AG04450 (cell line): ENCODE measurements at regions not wholly inside any gene's neighbourhood (a gene's known extent, or its start where the extent isn't known, plus 50 kb on each side); places are given as distances from the start of the nearest gene placed in this dataset.

Source experiments
- CTCF ChIA-PET: fragments of 300-600, 350-600 bp; formaldehyde crosslinking; extraction: SDS; loops from one replicate; lab custom pipeline; 2022; ENCODE audit warnings: antibody characterized with exemption, inconsistent platforms; lab: Charles Lee
- POLR2A ChIA-PET: fragments of 350-600 bp; formaldehyde crosslinking; extraction: SDS; loops from one replicate; lab custom pipeline; 2021; ENCODE audit warnings: antibody characterized with exemption, inconsistent platforms; lab: Yijun Ruan, JAX
- DNase-seq: peaks from one replicate; pipeline ENCODE4 v3.0.0-alpha.2; 2011; ENCODE audit warnings: low read depth, low spot score
- H3K27ac ChIP-seq: one replicate; pipeline ENCODE4 v1.5.1; 2012; ENCODE audit warnings: low read depth, low read length, control low read depth
- H3K27me3 ChIP-seq: one replicate; pipeline ENCODE4 v1.6.0; 2012; ENCODE audit warnings: low read length; ENCODE audit not compliant: control insufficient read depth, insufficient read depth
- H3K4me3 ChIP-seq: 2 replicates; pipeline ENCODE4 v1.5.1; 2011; ENCODE audit warnings: mild to moderate bottlenecking, low read depth, low read length, control low read depth
- H3K9me3 ChIP-seq: 2 replicates; pipeline ENCODE4 v1.5.1; 2012; ENCODE audit warnings: low read length; ENCODE audit not compliant: control insufficient read depth, insufficient read depth
- TF ChIP-seq, protein P1 (sequence below): IDR thresholded peaks from 2 replicates; pipeline ENCODE4 v1.5.1; 2011; ENCODE audit warnings: low read depth, low read length, control low read depth, inconsistent platforms

DNA sequence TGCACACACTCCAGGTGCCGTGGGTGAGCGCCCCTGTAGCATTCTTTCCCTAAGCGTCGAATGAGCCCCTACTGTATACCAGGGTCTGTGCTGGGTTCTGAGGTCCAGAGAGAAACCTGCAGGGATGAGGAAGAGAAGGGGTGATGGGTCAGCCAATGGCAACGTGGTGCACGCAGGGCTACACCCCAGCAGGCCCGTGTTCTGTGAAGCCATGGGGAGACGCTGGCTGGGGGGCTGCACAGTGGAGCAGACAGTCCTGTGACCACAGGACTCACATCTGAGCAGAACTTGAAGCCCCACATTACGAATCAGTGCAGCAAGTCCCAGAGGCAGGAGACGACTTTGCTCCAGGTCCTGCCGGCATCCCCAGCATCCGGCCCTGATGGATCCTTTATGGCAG is 1481.4 kb downstream of the BRD1 start:
- H3K4me3 ChIP-seq, result no peak overlapping the region
- H3K9me3 ChIP-seq, result peaks cover 73% of the 10 kb centered on the region
- CTCF ChIA-PET, result no interaction called here
- H3K27ac ChIP-seq, result no peak overlapping the region
- no peak for DNase-seq
- POLR2A ChIA-PET, result no interaction called here
- no peaks in the 10 kb centered on the region for H3K27me3 ChIP-seq
- TF ChIP-seq, protein P1, sequence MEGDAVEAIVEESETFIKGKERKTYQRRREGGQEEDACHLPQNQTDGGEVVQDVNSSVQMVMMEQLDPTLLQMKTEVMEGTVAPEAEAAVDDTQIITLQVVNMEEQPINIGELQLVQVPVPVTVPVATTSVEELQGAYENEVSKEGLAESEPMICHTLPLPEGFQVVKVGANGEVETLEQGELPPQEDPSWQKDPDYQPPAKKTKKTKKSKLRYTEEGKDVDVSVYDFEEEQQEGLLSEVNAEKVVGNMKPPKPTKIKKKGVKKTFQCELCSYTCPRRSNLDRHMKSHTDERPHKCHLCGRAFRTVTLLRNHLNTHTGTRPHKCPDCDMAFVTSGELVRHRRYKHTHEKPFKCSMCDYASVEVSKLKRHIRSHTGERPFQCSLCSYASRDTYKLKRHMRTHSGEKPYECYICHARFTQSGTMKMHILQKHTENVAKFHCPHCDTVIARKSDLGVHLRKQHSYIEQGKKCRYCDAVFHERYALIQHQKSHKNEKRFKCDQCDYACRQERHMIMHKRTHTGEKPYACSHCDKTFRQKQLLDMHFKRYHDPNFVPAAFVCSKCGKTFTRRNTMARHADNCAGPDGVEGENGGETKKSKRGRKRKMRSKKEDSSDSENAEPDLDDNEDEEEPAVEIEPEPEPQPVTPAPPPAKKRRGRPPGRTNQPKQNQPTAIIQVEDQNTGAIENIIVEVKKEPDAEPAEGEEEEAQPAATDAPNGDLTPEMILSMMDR, result no peak

DNA sequence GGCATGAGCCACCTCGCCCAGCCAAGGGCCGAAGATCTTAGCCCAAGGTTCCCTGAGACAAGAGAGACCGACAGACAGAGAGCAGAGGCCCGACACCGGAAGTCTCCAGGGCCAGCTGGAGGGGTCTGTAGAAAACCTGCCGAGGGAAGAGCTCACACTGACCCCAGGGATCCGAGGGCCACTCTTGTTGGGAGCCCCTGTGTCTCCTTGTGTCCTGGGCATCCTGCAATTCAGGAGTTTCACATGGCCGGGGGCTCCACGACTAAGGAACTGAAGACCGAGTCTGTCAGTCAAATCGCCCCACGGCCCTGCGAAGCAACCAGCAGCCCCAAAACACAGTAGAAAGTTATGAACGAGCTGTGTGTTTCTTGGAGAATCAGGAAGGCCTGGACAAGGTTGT is 1482.0 kb downstream of the BRD1 start:
- POLR2A ChIA-PET, result no interaction called here
- TF ChIP-seq, protein P1, result no peak
- DNase-seq, result no peak
- H3K9me3 ChIP-seq, result peaks cover 73% of the 10 kb centered on the region
- H3K27me3 ChIP-seq, result no peaks in the 10 kb centered on the region
- H3K4me3 ChIP-seq, result no peak overlapping the region
- CTCF ChIA-PET, result no interaction called here
- H3K27ac ChIP-seq, result no peak overlapping the region

DNA sequence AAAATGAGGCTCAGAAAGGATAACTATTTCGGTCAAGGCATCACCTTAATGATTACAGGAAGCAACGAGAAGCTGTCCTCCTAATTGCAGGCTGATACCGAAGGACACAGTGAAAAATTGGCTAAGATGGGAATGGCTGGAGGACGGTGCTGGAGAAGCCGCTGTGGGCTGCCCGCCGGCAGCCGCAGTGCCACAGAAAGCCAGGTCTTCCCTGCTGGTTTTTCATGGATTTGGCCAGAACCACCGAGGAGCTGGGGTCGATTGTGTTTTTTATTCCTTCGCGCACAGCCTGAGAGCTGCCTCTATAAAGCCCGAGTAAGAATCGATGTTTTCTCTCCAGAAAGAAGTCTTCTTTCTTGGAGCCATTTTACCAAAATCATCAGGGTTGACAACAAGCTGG is 1484.2 kb downstream of the BRD1 start:
- Histone ChIP-seq H3K27me3 (no peaks in the 10 kb centered on the region), H3K9me3 (peaks cover 86% of the 10 kb centered on the region), H3K4me3 (no peak overlapping the region), H3K27ac (no peak overlapping the region)
- POLR2A ChIA-PET, result no interaction called here
- no peak for DNase-seq
- TF ChIP-seq, protein P1, result no peak
- CTCF ChIA-PET, result no interaction called here

DNA sequence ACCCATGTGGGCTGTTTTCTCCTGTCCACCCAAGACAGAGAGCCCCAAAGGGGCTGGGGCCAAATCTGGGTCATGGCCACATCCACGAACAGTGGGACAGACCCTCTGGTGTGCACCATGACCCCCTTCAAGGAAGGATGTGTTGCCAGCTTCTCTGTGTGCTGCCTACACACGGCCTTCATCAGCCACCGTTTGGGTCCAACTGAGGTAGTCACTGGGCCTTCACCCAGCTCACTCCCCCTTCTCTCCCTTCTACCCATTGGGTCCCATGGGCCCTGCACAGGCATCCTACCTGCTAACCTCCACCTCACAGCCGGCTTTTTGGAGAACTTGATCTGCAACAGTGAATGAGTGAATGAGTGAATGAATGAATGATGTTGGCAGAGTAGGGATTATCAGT is 1484.9 kb downstream of the BRD1 start:
- ChIA-PET POLR2A (no interaction called here), CTCF (no interaction called here)
- Histone ChIP-seq H3K4me3 (no peak overlapping the region), H3K27me3 (no peaks in the 10 kb centered on the region), H3K9me3 (peaks cover 88% of the 10 kb centered on the region), H3K27ac (no peak overlapping the region)
- TF ChIP-seq, protein P1, result no peak
- DNase-seq, result no peak

DNA sequence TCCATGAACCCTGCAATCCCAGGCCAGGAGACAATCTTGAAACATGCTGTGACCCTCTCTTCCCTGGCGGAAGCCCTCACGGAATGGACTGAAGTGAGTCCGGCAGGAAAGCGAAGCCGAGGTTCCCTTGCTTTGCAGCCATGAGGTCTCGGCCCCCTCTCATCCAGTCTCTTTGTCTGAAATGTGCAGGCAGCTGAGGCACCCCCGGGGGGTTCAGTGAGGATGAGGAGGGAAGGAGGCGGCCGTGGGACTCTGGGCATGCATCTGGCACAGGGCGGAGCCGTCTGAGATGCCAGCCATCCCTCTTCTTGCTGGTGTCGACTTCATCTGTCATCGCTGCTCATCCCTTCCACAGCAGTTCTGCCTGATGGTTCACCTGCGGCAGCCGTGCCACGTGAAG is 1485.7 kb downstream of the BRD1 start:
- DNase-seq, result no peak
- H3K4me3 ChIP-seq, result no peak overlapping the region
- CTCF ChIA-PET, result no interaction called here
- H3K9me3 ChIP-seq, result peaks cover 88% of the 10 kb centered on the region
- TF ChIP-seq, protein P1, result no peak
- POLR2A ChIA-PET, result no interaction called here
- no peaks in the 10 kb centered on the region for H3K27me3 ChIP-seq
- H3K27ac ChIP-seq, result no peak overlapping the region
